HCT116 (cell line): ENCODE measurements at regions not wholly inside any gene's neighbourhood (a gene's known extent, or its start where the extent isn't known, plus 50 kb on each side); places are given as distances from the start of the nearest gene placed in this dataset.

Source experiments
- ATF3 ChIP-seq: IDR thresholded peaks from 2 replicates; pipeline ENCODE4 v1.6.1; 2012
- CEBPB ChIP-seq: IDR thresholded peaks from 2 replicates; pipeline ENCODE4 v1.6.1; 2012; ENCODE audit warnings: low read depth
- CTCF ChIP-seq, 3 experiments: fragments of 200-600 bp in 1 of 3; sonication (generic) in 1 of 3; IDR thresholded peaks in 2 of 3; conservative IDR thresholded peaks in 1 of 3; 2 replicates each; pipeline ENCODE4 v1.5.1; 2012 to 2017; ENCODE audit warnings: low read depth in 2 of 3, low read length in 2 of 3, antibody characterized with exemption in 1 of 3, borderline replicate concordance in 1 of 3, control low read depth in 1 of 3, mild to moderate bottlenecking in 1 of 3, mixed read lengths in 1 of 3, mixed run types in 1 of 3, moderate library complexity in 1 of 3; ENCODE audit not compliant: insufficient read depth in 1 of 3
- MAX ChIP-seq: IDR thresholded peaks from 2 replicates; pipeline ENCODE4 v1.6.1; 2012
- POLR2A ChIP-seq: IDR thresholded peaks from 2 replicates; pipeline ENCODE4 v1.7.0; 2011; ENCODE audit warnings: borderline replicate concordance; ENCODE audit not compliant: insufficient read depth, insufficient read length; ENCODE audit errors: extremely low read depth
- POLR2AphosphoS5 ChIP-seq: IDR thresholded peaks from 2 replicates; pipeline ENCODE4 v1.6.1; 2011; ENCODE audit warnings: mild to moderate bottlenecking, low read depth, low read length, moderate library complexity
- RAD21 ChIP-seq: IDR thresholded peaks from 2 replicates; pipeline ENCODE4 v1.6.1; 2012; ENCODE audit warnings: low read depth, mild to moderate bottlenecking
- REST ChIP-seq: IDR thresholded peaks from 2 replicates; pipeline ENCODE4 v1.6.1; 2012; ENCODE audit warnings: low read depth
- SRF ChIP-seq: IDR thresholded peaks from 2 replicates; pipeline ENCODE4 v1.6.1; 2012; ENCODE audit warnings: low read depth
- TCF7L2 ChIP-seq: IDR thresholded peaks from 2 replicates; pipeline ENCODE4 v1.7.0; 2011; ENCODE audit warnings: borderline replicate concordance, inconsistent platforms; ENCODE audit not compliant: insufficient read depth, insufficient read length; ENCODE audit errors: extremely low read depth

- TF ChIP-seq TCF7L2: no peak
- no peak for TF ChIP-seq CTCF (IDR thresholded peaks at IDR 0.05 in 2 of 3, conservative IDR thresholded peaks at IDR 0.05 in 1 of 3; ENCODE audit: borderline replicate concordance in 1 of 3, insufficient read depth in 1 of 3, low read depth in 2 of 3, low read length in 2 of 3)
- TF ChIP-seq MAX: no peak
- no peak for TF ChIP-seq POLR2A
- no peak for TF ChIP-seq RAD21
- no peak for TF ChIP-seq ATF3
- no peak for TF ChIP-seq SRF
- TF ChIP-seq POLR2AphosphoS5: no peak
- TF ChIP-seq REST: no peak
- TF ChIP-seq CEBPB: no peak
Observed at GRCh38 chr3:17932136-17932771, 189.8 kb upstream of the TBC1D5 start.
